GM12892 (cell line): ENCODE measurements at regions not wholly inside any gene's neighbourhood (a gene's known extent, or its start where the extent isn't known, plus 50 kb on each side); places are given as distances from the start of the nearest gene placed in this dataset.

ENCODE experiments used
- POLR2A ChIP-seq: IDR thresholded peaks from 2 replicates; pipeline ENCODE4 v1.6.1; 2011; ENCODE audit warnings: low read depth, low read length, control low read depth
- TAF1 ChIP-seq: IDR thresholded peaks from 2 replicates; pipeline ENCODE4 v1.6.1; 2011; ENCODE audit warnings: low read depth, mild to moderate bottlenecking, control low read depth, low read length, borderline replicate concordance

GRCh38 chr11:23711981-23712380 lies 784.9 kb upstream of the LUZP2 start:
- TF ChIP-seq POLR2A (no peak), TAF1 (no peak)
